Lung (tissue), 11 donors: ENCODE measurements at regions not wholly inside any gene's neighbourhood (a gene's known extent, or its start where the extent isn't known, plus 50 kb on each side); places are given as distances from the start of the nearest gene placed in this dataset.

Source experiments
- ATAC-seq: fragments of 200-7000 bp; cut with Tn5 transposase; one replicate; pipeline ENCODE4 v1.9.1; 2020; ENCODE audit warnings: moderate number of reproducible peaks; ENCODE audit not compliant: insufficient read depth, low FRiP score
- DNase-seq, 3 donors: peaks; one replicate each; pipeline ENCODE4 v3.0.0-alpha.2; 2013 to 2017
- H3K27ac ChIP-seq, 2 donors: one replicate each; pipeline ENCODE4 v1.5.1; 2013; ENCODE audit warnings: mild to moderate bottlenecking in 2 of 2, moderate library complexity in 2 of 2, control low read depth in 1 of 2, inconsistent platforms in 1 of 2, low read depth in 1 of 2, low read length in 1 of 2
- H3K27me3 ChIP-seq, 3 donors: one replicate each; pipeline ENCODE4 v1.5.1; 2013; ENCODE audit warnings: low read length in 2 of 3; ENCODE audit not compliant: control insufficient read depth in 3 of 3, insufficient read depth in 3 of 3
- H3K36me3 ChIP-seq, 4 donors: one replicate each; pipeline ENCODE4 v1.5.1; 2013; ENCODE audit warnings: low read length in 4 of 4, mild to moderate bottlenecking in 1 of 4, moderate library complexity in 1 of 4; ENCODE audit not compliant: control insufficient read depth in 4 of 4, insufficient read depth in 4 of 4
- H3K4me1 ChIP-seq, 5 donors: one replicate each; pipeline ENCODE4 v1.5.1; 2013; ENCODE audit warnings: low read length in 5 of 5, mild to moderate bottlenecking in 2 of 5, moderate library complexity in 1 of 5; ENCODE audit not compliant: control insufficient read depth in 5 of 5, insufficient read depth in 5 of 5
- H3K4me3 ChIP-seq: one replicate; pipeline ENCODE4 v1.5.1; 2013; ENCODE audit warnings: mild to moderate bottlenecking, control low read depth, moderate library complexity
- H3K9ac ChIP-seq, 2 donors: one replicate each; pipeline ENCODE4 v1.5.1; 2013; ENCODE audit warnings: low read length in 2 of 2, control low read depth in 1 of 2; ENCODE audit not compliant: insufficient read depth in 1 of 2
- H3K9me3 ChIP-seq, 4 donors: one replicate each; pipeline ENCODE4 v1.5.1; 2013; ENCODE audit warnings: low read length in 3 of 4, mild to moderate bottlenecking in 1 of 4, moderate library complexity in 1 of 4; ENCODE audit not compliant: control insufficient read depth in 4 of 4, insufficient read depth in 3 of 4
- WGBS, 2 donors: extraction: QIAGEN DNeasy Blood & Tissue Kit; methylation state at CpG; one replicate each; pipeline ENCODE4 v1.1.7; 2013; 5-methylcytosine and 5-hydroxymethylcytosine counted together
- TF ChIP-seq, protein P1 (sequence below): IDR thresholded peaks from 2 replicates; pipeline ENCODE4 v1.5.1; 2012; ENCODE audit warnings: mild to moderate bottlenecking; ENCODE audit errors: control extremely low read depth, extremely low read depth
- donor health status: control.
- donor health status: control.
- donor health status: Bipolar disorder and iron deficiency.
- donor health status: healthy.
- donor health status: DM: yes; HTN: yes; CAD: no.

DNA sequence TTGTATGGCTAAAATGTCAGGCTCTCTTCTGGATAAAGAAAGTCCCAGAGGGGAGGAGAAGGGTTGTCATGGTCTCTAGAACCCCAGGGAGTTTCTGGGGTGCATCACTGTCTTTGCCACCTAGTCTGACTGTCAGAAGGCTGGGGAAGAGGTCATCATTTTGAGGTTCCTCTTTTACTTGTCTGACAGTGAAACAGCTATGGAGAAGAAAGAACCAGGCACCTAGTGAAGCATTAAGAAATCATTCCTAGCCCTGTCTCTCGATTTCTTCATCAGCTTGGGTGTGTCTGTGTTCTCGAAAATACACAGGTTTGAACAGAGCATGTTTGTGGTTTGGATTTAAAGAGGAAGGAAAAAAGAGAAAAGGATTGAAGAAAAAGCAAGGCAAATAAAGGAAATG, 158.7 kb upstream of the LRIG3 start:
- peaks cover 0 to 33% (median 3%) of the 10 kb centered on the region in 5 donors for H3K4me1 ChIP-seq
- H3K9me3 ChIP-seq, result no peaks in the 10 kb centered on the region
- H3K4me3 ChIP-seq, result no peak overlapping the region
- no peaks in the 10 kb centered on the region for H3K27me3 ChIP-seq
- H3K36me3 ChIP-seq, result no peaks in the 10 kb centered on the region
- H3K9ac ChIP-seq, result no peak overlapping the region
- TF ChIP-seq, protein P1, sequence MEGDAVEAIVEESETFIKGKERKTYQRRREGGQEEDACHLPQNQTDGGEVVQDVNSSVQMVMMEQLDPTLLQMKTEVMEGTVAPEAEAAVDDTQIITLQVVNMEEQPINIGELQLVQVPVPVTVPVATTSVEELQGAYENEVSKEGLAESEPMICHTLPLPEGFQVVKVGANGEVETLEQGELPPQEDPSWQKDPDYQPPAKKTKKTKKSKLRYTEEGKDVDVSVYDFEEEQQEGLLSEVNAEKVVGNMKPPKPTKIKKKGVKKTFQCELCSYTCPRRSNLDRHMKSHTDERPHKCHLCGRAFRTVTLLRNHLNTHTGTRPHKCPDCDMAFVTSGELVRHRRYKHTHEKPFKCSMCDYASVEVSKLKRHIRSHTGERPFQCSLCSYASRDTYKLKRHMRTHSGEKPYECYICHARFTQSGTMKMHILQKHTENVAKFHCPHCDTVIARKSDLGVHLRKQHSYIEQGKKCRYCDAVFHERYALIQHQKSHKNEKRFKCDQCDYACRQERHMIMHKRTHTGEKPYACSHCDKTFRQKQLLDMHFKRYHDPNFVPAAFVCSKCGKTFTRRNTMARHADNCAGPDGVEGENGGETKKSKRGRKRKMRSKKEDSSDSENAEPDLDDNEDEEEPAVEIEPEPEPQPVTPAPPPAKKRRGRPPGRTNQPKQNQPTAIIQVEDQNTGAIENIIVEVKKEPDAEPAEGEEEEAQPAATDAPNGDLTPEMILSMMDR, result no peak
- H3K27ac ChIP-seq, result peak overlapping the region in 1 of 2 donors; percentile 67
- ATAC-seq (peak; percentile 36), DNase-seq (no peak)
- WGBS, 2 donors, result 14 to 23% methylated on average over 2 of the region's 2 CpGs

DNA sequence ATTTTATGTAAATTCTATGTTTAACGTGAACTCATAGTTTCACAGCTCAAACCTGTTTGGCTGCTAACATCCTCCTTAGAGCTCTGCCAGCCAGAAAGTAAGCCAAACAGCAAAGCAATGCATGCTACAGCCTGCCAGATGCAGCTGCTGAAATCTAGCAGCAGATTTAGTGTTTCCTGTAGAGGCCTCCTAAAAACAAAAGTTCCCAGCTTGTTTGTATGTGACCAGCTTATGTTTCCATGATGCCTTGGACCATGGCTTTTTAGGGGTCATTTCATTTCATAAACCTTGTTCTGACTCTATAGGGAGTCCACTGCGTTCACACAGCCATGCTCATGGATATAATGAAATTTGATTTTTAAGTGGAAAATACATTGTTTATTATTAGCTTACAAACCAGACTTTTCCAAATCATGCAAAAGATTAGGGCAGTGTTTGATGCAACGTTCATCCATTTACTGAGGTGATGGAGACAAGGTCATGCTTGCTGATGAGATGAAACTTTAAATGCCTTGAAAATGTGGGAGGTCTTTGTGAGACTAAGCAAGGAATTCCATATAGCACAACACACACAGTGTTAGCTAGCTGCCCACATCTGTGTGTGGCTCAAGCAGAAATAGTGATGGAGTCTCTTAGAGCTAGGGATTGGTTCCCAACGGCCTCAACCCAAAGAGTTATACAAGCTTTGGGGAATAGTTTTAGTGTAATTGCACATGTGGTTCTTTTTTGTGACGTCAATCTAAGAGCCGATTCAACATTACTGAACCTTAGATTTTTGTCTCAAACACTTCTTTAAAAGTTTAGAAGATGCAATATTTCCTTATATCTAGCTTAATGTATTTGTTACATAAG, 157.5 kb upstream of the LRIG3 start:
- no peaks in the 10 kb centered on the region for H3K9me3 ChIP-seq
- H3K4me1 ChIP-seq, result peaks cover 0 to 31% (median 0%) of the 10 kb centered on the region in 5 donors
- no peak for ATAC-seq

GRCh38 chr12:59077153-59077552, 156.8 kb upstream of the LRIG3 start:
- Histone ChIP-seq H3K9me3 (no peaks in the 10 kb centered on the region), H3K27me3 (no peaks in the 10 kb centered on the region), H3K4me3 (no peak overlapping the region), H3K27ac (no peak overlapping the region), H3K9ac (peak overlapping the region in 1 of 2 donors; percentile 8), H3K4me1 (peaks cover 0 to 31% (median 0%) of the 10 kb centered on the region in 5 donors), H3K36me3 (no peaks in the 10 kb centered on the region)
- WGBS, 2 donors, result 61 to 68% methylated on average over 3 of the region's 3 CpGs
- DNase-seq, result no peak
- no peak for ATAC-seq
- TF ChIP-seq, protein P1, result no peak

More for the DNA sequence above, 157.5 kb upstream of the LRIG3 start:
- TF ChIP-seq, protein P1, result no peak
- Histone ChIP-seq H3K27me3 (no peaks in the 10 kb centered on the region), H3K27ac (no peak overlapping the region), H3K9ac (peak overlapping the region in 1 of 2 donors; percentile 8), H3K36me3 (no peaks in the 10 kb centered on the region), H3K4me3 (no peak overlapping the region)
- 64 to 67% methylated on average over 6 of the region's 6 CpGs for WGBS, 2 donors
- DNase-seq, result peak; percentile 79 to 94 (median 93)
